Fibroblast of the aortic adventitia (primary cell): ENCODE measurements at regions not wholly inside any gene's neighbourhood (a gene's known extent, or its start where the extent isn't known, plus 50 kb on each side); places are given as distances from the start of the nearest gene placed in this dataset.

ENCODE experiments used
- DNase-seq: peaks from one replicate; pipeline ENCODE4 v3.0.0-alpha.2; 2010; ENCODE audit warnings: low read depth
- H3K4me3 ChIP-seq: 2 replicates; pipeline ENCODE4 v1.5.1; 2011; ENCODE audit warnings: low read depth, mild to moderate bottlenecking, control low read depth, low read length, moderate library complexity
- CTCF ChIP-seq: IDR thresholded peaks from 2 replicates; pipeline ENCODE4 v1.5.1; 2011; ENCODE audit warnings: mild to moderate bottlenecking, low read length, control low read depth, inconsistent platforms; ENCODE audit not compliant: insufficient read depth

DNA sequence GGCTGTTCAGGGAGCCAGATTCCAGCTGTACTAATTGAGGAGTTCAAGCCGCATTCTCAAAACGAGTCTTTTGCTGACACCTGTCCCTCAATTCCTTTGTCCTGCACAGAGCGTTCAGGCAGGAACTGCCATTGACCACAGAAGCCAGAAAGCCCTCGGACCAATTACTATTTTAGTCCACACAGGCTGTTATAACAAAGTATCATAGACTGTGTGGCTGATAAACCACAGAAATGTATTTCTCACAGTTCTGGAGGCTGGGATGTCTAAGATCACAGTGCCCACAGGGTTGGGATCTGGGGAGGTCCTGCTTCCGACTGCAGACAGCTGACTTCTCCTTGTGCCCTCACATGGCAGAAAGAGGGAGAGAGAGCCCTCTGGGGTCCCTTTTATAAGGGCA, 119.8 kb upstream of the ATP6AP2 start:
- no peak for DNase-seq
- no peak overlapping the region for H3K4me3 ChIP-seq
- no peak for TF ChIP-seq CTCF

DNA sequence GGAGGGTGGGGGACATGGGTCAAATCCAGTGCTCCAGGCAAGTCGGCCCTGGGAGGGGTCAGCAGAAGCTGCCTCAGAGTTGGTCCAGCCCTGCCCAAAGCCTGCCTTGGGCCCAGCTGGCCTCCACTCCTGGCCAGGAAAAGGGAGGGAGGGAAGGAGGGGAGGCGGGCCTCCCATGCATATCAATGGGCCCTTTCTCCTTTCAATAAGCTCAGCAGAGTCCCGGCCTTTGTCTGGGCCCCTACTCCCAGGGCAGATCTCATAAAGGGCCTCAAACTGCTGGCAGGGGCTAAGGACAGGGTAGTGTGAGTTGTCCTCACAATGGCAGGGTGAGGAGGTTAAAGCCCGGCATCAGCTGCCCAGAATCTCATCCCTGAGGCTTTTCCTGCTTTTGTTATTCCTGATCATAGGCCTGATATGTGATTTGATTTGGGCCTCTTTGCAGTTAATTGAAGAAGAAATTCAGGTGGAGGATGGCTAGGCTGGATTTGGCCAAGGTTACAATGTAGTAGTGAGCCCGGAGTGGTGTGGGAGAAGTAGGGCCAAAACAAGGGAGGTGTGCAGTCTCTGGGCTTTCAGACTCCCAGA, 121.1 kb upstream of the ATP6AP2 start:
- DNase-seq = no peak
- no peak overlapping the region for H3K4me3 ChIP-seq
- no peak for TF ChIP-seq CTCF

DNA sequence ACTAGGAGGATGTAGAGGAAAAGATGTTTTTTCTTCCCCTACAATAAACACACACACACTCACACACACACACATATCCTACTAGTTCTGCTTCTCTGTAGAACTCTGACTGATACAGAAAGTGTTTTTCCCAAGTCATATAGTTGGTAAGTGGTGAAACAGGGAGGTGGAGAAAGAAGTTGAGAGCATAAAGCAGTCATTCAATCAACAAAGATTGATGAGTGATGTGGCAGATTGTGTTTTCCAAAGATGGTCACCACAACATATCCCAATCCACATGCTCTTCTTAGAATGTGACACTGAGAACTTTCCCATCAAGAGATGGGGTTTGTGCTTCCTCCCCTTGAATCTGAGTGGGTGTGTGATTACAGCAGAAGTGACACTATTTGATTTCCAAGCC, 123.4 kb upstream of the ATP6AP2 start:
- TF ChIP-seq CTCF = no peak
- DNase-seq = no peak
- H3K4me3 ChIP-seq = no peak overlapping the region

GRCh38 chrX:40452031-40452430, 128.7 kb upstream of the ATP6AP2 start:
- no peak for DNase-seq
- TF ChIP-seq CTCF = no peak
- H3K4me3 ChIP-seq = no peak overlapping the region

DNA sequence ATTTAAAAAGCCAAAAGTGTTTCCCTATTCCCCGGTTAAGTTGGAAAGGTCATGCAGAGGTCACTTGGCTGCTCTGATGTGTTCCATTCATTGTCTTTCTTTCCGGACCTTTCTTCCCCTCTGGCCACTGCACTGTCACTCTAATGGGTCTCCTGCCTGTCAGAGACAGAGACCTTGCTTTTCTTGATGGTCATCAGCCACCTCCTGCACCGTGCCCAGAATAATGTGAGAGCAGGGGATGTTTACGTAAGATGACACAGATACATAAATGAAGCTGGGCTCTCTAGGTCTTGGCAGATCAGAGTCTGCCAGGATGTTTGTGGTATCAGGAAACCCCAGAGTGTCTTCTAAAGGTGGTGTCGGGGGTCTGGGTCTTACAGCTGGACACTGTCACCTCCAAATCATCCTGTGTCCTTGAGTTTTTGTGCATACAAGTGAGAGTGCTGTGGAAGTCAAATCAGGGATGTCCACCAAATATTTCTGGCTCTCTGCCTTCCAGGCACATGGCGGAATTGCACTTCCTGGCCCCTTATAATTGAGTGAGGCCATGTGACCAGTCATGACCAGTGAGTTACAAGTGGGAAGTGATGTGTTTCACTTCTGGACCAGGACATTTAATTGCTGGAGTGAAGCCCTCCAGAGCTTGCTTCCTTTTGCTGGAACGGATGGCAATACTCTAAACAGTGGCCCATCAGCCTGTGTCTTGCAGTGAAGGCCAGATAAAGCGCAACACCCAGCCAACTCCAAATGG, 130.6 kb upstream of the ATP6AP2 start:
- TF ChIP-seq CTCF = no peak
- no peak for DNase-seq
- no peak overlapping the region for H3K4me3 ChIP-seq

- DNase-seq = no peak
- TF ChIP-seq CTCF = no peak
- no peak overlapping the region for H3K4me3 ChIP-seq
These were observed 131.4 kb upstream of the ATP6AP2 start for GRCh38 chrX:40449396-40449795.
